ENCODE measurements at regions not wholly inside any gene's neighbourhood (a gene's known extent, or its start where the extent isn't known, plus 50 kb on each side); places are given as distances from the start of the nearest gene placed in this dataset.

GRCh38 chr21:25496825-25497482, 110.3 kb downstream of the MRPL39 start (continued):
- TF ChIP-seq HDAC2 (IDR thresholded peaks at IDR 0.05; ENCODE audit: borderline replicate concordance in 1 of 2, low read depth in 2 of 2, low read length in 2 of 2) = no peak
- TF ChIP-seq CREB1 (IDR thresholded peaks at IDR 0.05) = no peak
- TF ChIP-seq POU5F1 (IDR thresholded peaks at IDR 0.05; ENCODE audit: low read depth, low read length) = no peak
